SK-N-SH treated with all-trans-retinoic acid at 6 μM for 48 hours (cell line): ENCODE measurements at regions not wholly inside any gene's neighbourhood (a gene's known extent, or its start where the extent isn't known, plus 50 kb on each side); places are given as distances from the start of the nearest gene placed in this dataset.

Experiments
- ARNTL ChIP-seq: fragments of 450-650 bp; formaldehyde crosslinking; IDR thresholded peaks from 2 replicates; pipeline ENCODE4 v1.5.0; 2020; ENCODE audit warnings: low read depth, mild to moderate bottlenecking, moderate library complexity, borderline replicate concordance
- BACH2 ChIP-seq: fragments of 250-450 bp; sonication (Bioruptor Pico); IDR thresholded peaks from 2 replicates; pipeline ENCODE4 v1.9.0; 2021; ENCODE audit warnings: mild to moderate bottlenecking, borderline replicate concordance
- CSDC2 ChIP-seq: fragments of 250-450 bp; sonication (Bioruptor Pico); IDR thresholded peaks from 2 replicates; pipeline ENCODE4 v1.5.0; 2020; ENCODE audit warnings: mild to moderate bottlenecking, moderate library complexity
- ESRRG ChIP-seq: fragments of 250-450 bp; sonication (Bioruptor Pico); IDR thresholded peaks from 2 replicates; pipeline ENCODE4 v1.6.1; 2021; ENCODE audit warnings: mild to moderate bottlenecking
- GLIS3 ChIP-seq: fragments of 250-450 bp; sonication (Bioruptor Pico); IDR thresholded peaks from 2 replicates; pipeline ENCODE4 v1.5.0; 2020; ENCODE audit warnings: mild to moderate bottlenecking, moderate library complexity
- RARB ChIP-seq: fragments of 250-450 bp; sonication (Bioruptor Pico); IDR thresholded peaks from 2 replicates; pipeline ENCODE4 v1.8.0; 2021; ENCODE audit warnings: mild to moderate bottlenecking, moderate library complexity
- TOX ChIP-seq: fragments of 250-450 bp; sonication (Bioruptor Pico); IDR thresholded peaks from 2 replicates; pipeline ENCODE4 v1.8.0; 2021; ENCODE audit warnings: mild to moderate bottlenecking, moderate library complexity, borderline replicate concordance
- ZC3H10 ChIP-seq: fragments of 250-450 bp; sonication (Bioruptor Pico); IDR thresholded peaks from 2 replicates; pipeline ENCODE4 v1.5.1; 2021; ENCODE audit warnings: mild to moderate bottlenecking, moderate library complexity
- ZFP3 ChIP-seq: fragments of 250-450 bp; sonication (Bioruptor Pico); IDR thresholded peaks from 2 replicates; pipeline ENCODE4 v1.5.0; 2020; ENCODE audit warnings: mild to moderate bottlenecking, moderate library complexity
- ZNF565 ChIP-seq: fragments of 450-650 bp; formaldehyde crosslinking; conservative IDR thresholded peaks from 2 replicates; pipeline ENCODE4 v1.5.0; 2020; ENCODE audit warnings: low read depth, mild to moderate bottlenecking, moderate library complexity
- ZNF8 ChIP-seq: fragments of 450-650 bp; formaldehyde crosslinking; IDR thresholded peaks from 2 replicates; pipeline ENCODE4 v1.5.0; 2020; ENCODE audit warnings: mild to moderate bottlenecking, moderate library complexity
- TF ChIP-seq, protein P1 (sequence below): fragments of 250-450 bp; sonication (Bioruptor Pico); IDR thresholded peaks from 2 replicates; pipeline ENCODE4 v1.8.0; 2020; ENCODE audit warnings: mild to moderate bottlenecking, moderate library complexity, borderline replicate concordance
- TF ChIP-seq, protein P2 (sequence below): fragments of 250-450 bp; sonication (Bioruptor Pico); IDR thresholded peaks from 2 replicates; pipeline ENCODE4 v1.8.0; 2021; ENCODE audit warnings: low read depth, mild to moderate bottlenecking, moderate library complexity, borderline replicate concordance
- TF ChIP-seq, protein P3 (sequence below): fragments of 250-450 bp; sonication (Bioruptor Pico); IDR thresholded peaks from 2 replicates; pipeline ENCODE4 v1.5.1; 2021; ENCODE audit warnings: mild to moderate bottlenecking, moderate library complexity

- TF ChIP-seq ZC3H10 (CRISPR knock-in tag) = no peak
- no peak for TF ChIP-seq CSDC2 (CRISPR knock-in tag)
- TF ChIP-seq BACH2 (CRISPR knock-in tag) = no peak
- TF ChIP-seq GLIS3 (CRISPR knock-in tag) = no peak
- TF ChIP-seq ESRRG (CRISPR knock-in tag) = no peak
- TF ChIP-seq, protein P1, sequence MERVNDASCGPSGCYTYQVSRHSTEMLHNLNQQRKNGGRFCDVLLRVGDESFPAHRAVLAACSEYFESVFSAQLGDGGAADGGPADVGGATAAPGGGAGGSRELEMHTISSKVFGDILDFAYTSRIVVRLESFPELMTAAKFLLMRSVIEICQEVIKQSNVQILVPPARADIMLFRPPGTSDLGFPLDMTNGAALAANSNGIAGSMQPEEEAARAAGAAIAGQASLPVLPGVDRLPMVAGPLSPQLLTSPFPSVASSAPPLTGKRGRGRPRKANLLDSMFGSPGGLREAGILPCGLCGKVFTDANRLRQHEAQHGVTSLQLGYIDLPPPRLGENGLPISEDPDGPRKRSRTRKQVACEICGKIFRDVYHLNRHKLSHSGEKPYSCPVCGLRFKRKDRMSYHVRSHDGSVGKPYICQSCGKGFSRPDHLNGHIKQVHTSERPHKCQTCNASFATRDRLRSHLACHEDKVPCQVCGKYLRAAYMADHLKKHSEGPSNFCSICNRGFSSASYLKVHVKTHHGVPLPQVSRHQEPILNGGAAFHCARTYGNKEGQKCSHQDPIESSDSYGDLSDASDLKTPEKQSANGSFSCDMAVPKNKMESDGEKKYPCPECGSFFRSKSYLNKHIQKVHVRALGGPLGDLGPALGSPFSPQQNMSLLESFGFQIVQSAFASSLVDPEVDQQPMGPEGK (CRISPR knock-in tag) = no peak
- TF ChIP-seq, protein P2, sequence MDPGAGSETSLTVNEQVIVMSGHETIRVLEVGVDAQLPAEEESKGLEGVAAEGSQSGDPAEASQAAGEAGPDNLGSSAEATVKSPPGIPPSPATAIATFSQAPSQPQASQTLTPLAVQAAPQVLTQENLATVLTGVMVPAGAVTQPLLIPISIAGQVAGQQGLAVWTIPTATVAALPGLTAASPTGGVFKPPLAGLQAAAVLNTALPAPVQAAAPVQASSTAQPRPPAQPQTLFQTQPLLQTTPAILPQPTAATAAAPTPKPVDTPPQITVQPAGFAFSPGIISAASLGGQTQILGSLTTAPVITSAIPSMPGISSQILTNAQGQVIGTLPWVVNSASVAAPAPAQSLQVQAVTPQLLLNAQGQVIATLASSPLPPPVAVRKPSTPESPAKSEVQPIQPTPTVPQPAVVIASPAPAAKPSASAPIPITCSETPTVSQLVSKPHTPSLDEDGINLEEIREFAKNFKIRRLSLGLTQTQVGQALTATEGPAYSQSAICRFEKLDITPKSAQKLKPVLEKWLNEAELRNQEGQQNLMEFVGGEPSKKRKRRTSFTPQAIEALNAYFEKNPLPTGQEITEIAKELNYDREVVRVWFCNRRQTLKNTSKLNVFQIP = no peak
- TF ChIP-seq ZFP3 (CRISPR knock-in tag) = no peak
- no peak for TF ChIP-seq ARNTL
- TF ChIP-seq TOX (CRISPR knock-in tag) = no peak
- TF ChIP-seq, protein P3, sequence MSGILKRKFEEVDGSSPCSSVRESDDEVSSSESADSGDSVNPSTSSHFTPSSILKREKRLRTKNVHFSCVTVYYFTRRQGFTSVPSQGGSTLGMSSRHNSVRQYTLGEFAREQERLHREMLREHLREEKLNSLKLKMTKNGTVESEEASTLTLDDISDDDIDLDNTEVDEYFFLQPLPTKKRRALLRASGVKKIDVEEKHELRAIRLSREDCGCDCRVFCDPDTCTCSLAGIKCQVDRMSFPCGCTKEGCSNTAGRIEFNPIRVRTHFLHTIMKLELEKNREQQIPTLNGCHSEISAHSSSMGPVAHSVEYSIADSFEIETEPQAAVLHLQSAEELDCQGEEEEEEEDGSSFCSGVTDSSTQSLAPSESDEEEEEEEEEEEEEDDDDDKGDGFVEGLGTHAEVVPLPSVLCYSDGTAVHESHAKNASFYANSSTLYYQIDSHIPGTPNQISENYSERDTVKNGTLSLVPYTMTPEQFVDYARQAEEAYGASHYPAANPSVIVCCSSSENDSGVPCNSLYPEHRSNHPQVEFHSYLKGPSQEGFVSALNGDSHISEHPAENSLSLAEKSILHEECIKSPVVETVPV = no peak
- TF ChIP-seq RARB (CRISPR knock-in tag) = no peak
- no peak for TF ChIP-seq ZNF565 (CRISPR knock-in tag)
- TF ChIP-seq ZNF8 (CRISPR knock-in tag) = no peak
Observed at GRCh38 chr11:110982214-110982613, 263.3 kb upstream of the POU2AF2 start.
